ENCODE measurements at regions not wholly inside any gene's neighbourhood (a gene's known extent, or its start where the extent isn't known, plus 50 kb on each side); places are given as distances from the start of the nearest gene placed in this dataset.
A peak's percentile ranks its signal among the peaks of the same experiment; 100 is the strongest.

DNA sequence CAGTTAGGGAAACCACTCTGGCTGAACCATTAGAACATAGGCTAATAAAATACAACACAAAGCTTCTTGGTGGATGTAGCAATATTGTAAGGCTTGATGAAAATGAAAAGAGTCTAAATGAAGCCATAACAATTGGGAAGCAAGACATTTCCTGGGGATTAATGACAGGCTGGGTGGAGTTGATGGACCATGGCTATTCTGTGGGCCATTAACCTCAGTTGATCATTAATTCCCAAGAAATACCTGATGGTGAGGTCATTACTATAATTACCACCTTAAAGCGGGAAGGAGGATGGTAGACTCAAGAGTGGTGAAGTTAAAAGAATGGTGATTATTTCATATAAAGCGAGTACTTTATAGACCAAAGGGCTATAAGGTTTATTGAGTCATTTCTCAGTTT lies 455.8 kb upstream of the MAP3K7 start:
- Histone ChIP-seq H3K4me1 (ENCODE audit: insufficient read depth) (no peaks in the 10 kb centered on the region), H4K20me1 (ENCODE audit: insufficient read depth, poor library complexity, severe bottlenecking) (no peaks in the 10 kb centered on the region), H3K27ac (no peak overlapping the region), H3K36me3 (replicated peaks; ENCODE audit: insufficient read depth, low read depth) (no peaks in the 10 kb centered on the region), H3K4me2 (no peak overlapping the region), H3K9me2 (replicated peaks; ENCODE audit: insufficient read depth) (no peaks in the 10 kb centered on the region), H3K79me2 (no peaks in the 10 kb centered on the region), H3K9me3 (ENCODE audit: low read depth) (no peaks in the 10 kb centered on the region), H3K4me3 (no peak overlapping the region), H2AFZ (no peak overlapping the region), H3K27me3 (no peaks in the 10 kb centered on the region)
- WGBS (ENCODE audit: low lambda C conversion rate, missing lambda C conversion rate): 95% methylated on average over 2 of the region's 2 CpGs
- DNase-seq (ENCODE audit: low spot score): no peak
- TF ChIP-seq EZH2phosphoT487 (IDR thresholded peaks at IDR 0.05; ENCODE audit: low read depth, severe bottlenecking, unreplicated experiment): no peak
- no peak for TF ChIP-seq EZH2 (IDR thresholded peaks at IDR 0.05; ENCODE audit: borderline replicate concordance)
- TF ChIP-seq, protein P1, sequence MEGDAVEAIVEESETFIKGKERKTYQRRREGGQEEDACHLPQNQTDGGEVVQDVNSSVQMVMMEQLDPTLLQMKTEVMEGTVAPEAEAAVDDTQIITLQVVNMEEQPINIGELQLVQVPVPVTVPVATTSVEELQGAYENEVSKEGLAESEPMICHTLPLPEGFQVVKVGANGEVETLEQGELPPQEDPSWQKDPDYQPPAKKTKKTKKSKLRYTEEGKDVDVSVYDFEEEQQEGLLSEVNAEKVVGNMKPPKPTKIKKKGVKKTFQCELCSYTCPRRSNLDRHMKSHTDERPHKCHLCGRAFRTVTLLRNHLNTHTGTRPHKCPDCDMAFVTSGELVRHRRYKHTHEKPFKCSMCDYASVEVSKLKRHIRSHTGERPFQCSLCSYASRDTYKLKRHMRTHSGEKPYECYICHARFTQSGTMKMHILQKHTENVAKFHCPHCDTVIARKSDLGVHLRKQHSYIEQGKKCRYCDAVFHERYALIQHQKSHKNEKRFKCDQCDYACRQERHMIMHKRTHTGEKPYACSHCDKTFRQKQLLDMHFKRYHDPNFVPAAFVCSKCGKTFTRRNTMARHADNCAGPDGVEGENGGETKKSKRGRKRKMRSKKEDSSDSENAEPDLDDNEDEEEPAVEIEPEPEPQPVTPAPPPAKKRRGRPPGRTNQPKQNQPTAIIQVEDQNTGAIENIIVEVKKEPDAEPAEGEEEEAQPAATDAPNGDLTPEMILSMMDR (IDR thresholded peaks at IDR 0.05; ENCODE audit: poor library complexity): no peak

DNA sequence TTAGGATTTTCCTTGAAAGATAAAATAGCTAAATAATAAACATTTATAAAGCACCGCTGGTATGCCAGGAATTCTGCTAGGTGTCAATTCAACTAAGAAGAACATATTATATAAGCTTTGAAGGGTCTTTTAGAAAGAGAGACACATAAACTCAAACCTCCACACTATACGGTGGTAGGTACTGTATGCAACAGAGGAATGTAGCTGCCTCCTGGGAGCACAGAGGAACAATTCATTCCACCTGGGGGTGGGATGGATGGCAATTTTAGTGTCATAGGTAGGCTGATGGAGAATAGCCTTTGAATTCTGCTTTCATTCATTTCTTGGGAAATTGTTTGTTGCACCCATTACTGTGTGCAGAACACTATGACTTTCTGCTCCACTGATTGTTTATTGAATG lies 447.1 kb upstream of the MAP3K7 start:
- Histone ChIP-seq H3K9me2 (replicated peaks; ENCODE audit: insufficient read depth) (no peaks in the 10 kb centered on the region), H3K27me3 (no peaks in the 10 kb centered on the region), H3K36me3 (replicated peaks; ENCODE audit: insufficient read depth, low read depth) (no peaks in the 10 kb centered on the region), H2AFZ (no peak overlapping the region), H3K4me3 (no peak overlapping the region), H4K20me1 (ENCODE audit: insufficient read depth, poor library complexity, severe bottlenecking) (no peaks in the 10 kb centered on the region), H3K4me1 (ENCODE audit: insufficient read depth) (no peaks in the 10 kb centered on the region), H3K9me3 (ENCODE audit: low read depth) (no peaks in the 10 kb centered on the region), H3K4me2 (no peak overlapping the region), H3K79me2 (no peaks in the 10 kb centered on the region), H3K27ac (no peak overlapping the region)
- DNase-seq (ENCODE audit: low spot score): no peak
- no peak for TF ChIP-seq EZH2 (IDR thresholded peaks at IDR 0.05; ENCODE audit: borderline replicate concordance)
- no peak for TF ChIP-seq EZH2phosphoT487 (IDR thresholded peaks at IDR 0.05; ENCODE audit: low read depth, severe bottlenecking, unreplicated experiment)
- TF ChIP-seq, protein P1 (IDR thresholded peaks at IDR 0.05; ENCODE audit: poor library complexity): no peak
- 76% methylated on average over 2 of the region's 2 CpGs for whole genome bisulfite sequencing (ENCODE audit: low lambda C conversion rate, missing lambda C conversion rate)

DNA sequence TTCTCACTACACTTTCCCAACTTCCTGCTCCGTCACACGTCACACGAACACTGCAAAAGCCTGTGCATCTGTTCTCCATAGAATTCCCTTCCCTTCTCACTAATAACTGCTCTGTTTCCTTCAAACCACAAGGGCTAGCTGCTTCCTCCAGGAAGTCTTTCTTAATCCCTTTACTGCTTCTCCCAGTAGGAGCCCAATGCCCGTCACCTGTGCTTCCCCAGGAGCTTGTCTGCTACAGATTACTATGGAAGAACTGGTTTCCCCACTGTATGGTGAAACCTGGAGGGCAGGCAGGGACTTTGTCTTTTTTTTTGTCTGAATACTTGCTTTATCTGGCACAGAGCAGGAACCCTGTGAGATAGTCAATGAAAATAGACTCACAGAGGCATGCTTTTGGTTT lies 444.7 kb upstream of the MAP3K7 start:
- Histone ChIP-seq H2AFZ (no peak overlapping the region), H3K4me2 (no peak overlapping the region), H3K4me3 (no peak overlapping the region), H3K9me2 (replicated peaks; ENCODE audit: insufficient read depth) (no peaks in the 10 kb centered on the region), H3K27ac (no peak overlapping the region), H3K79me2 (no peaks in the 10 kb centered on the region), H4K20me1 (ENCODE audit: insufficient read depth, poor library complexity, severe bottlenecking) (no peaks in the 10 kb centered on the region), H3K4me1 (ENCODE audit: insufficient read depth) (no peaks in the 10 kb centered on the region), H3K36me3 (replicated peaks; ENCODE audit: insufficient read depth, low read depth) (no peaks in the 10 kb centered on the region), H3K27me3 (no peaks in the 10 kb centered on the region), H3K9me3 (ENCODE audit: low read depth) (no peaks in the 10 kb centered on the region)
- DNase-seq (ENCODE audit: low spot score): peak; percentile 6
- TF ChIP-seq EZH2 (IDR thresholded peaks at IDR 0.05; ENCODE audit: borderline replicate concordance) (no peak), EZH2phosphoT487 (IDR thresholded peaks at IDR 0.05; ENCODE audit: low read depth, severe bottlenecking, unreplicated experiment) (no peak)
- TF ChIP-seq, protein P1 (IDR thresholded peaks at IDR 0.05; ENCODE audit: poor library complexity): no peak
- WGBS (ENCODE audit: low lambda C conversion rate, missing lambda C conversion rate): 86% methylated on average over 4 of the region's 4 CpGs

DNA sequence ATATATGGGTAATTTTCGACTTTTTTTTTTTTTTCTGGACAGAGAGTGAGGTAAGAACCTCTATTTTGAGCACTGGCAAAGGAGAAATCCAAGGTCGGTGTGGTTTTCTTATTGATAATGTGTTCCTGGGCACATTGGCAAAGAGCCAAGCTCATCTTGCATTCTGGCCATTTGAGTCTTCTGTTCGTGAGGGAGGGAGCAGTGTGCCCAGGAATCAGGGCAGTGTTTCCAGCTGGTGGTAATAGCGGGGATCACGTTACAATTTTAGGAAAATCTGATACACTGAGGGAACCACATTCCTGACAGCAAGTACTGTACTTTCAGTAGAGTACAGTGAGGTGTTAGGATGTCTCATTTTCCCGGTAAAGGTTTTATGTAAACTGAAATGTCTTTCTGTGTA lies 442.3 kb upstream of the MAP3K7 start:
- no peak overlapping the region for H3K27ac ChIP-seq
- H3K4me2 ChIP-seq: no peak overlapping the region
- TF ChIP-seq EZH2 (IDR thresholded peaks at IDR 0.05; ENCODE audit: borderline replicate concordance) (no peak), EZH2phosphoT487 (IDR thresholded peaks at IDR 0.05; ENCODE audit: low read depth, severe bottlenecking, unreplicated experiment) (no peak)
- TF ChIP-seq, protein P1 (IDR thresholded peaks at IDR 0.05; ENCODE audit: poor library complexity): no peak
- DNase-seq (ENCODE audit: low spot score): peak; percentile 15
- no peaks in the 10 kb centered on the region for H3K79me2 ChIP-seq
- no peaks in the 10 kb centered on the region for H3K9me3 ChIP-seq (ENCODE audit: low read depth)
- no peaks in the 10 kb centered on the region for H3K9me2 ChIP-seq (replicated peaks; ENCODE audit: insufficient read depth)
- H3K4me1 ChIP-seq (ENCODE audit: insufficient read depth): no peaks in the 10 kb centered on the region
- H2AFZ ChIP-seq: no peak overlapping the region
- no peak overlapping the region for H3K4me3 ChIP-seq
- no peaks in the 10 kb centered on the region for H3K36me3 ChIP-seq (replicated peaks; ENCODE audit: insufficient read depth, low read depth)
- WGBS (ENCODE audit: low lambda C conversion rate, missing lambda C conversion rate): 46% methylated on average over 6 of the region's 6 CpGs
- no peaks in the 10 kb centered on the region for H3K27me3 ChIP-seq
- no peaks in the 10 kb centered on the region for H4K20me1 ChIP-seq (ENCODE audit: insufficient read depth, poor library complexity, severe bottlenecking)

Measured in hepatocyte (in vitro differentiated cells).